Keratinocyte (primary cell): ENCODE measurements at regions not wholly inside any gene's neighbourhood (a gene's known extent, or its start where the extent isn't known, plus 50 kb on each side); places are given as distances from the start of the nearest gene placed in this dataset.

Experiments used
- DNase-seq: peaks from one replicate; pipeline ENCODE4 v3.0.0-alpha.2; 2011; ENCODE audit warnings: low read depth, missing footprints, low spot score
- FAIRE-seq: peaks from 2 replicates; lab custom pipeline; 2011; peaks lifted over from hg19 to GRCh38; lab: Jason Lieb, UNC
- H2AFZ ChIP-seq: 2 replicates; pipeline ENCODE4 v1.6.0; 2012; ENCODE audit warnings: low read length, control low read depth, inconsistent platforms; ENCODE audit not compliant: control insufficient read depth
- H3K27ac ChIP-seq: 2 replicates; pipeline ENCODE4 v1.5.1; 2011; ENCODE audit warnings: low read length; ENCODE audit not compliant: control insufficient read depth, insufficient read depth
- H3K27me3 ChIP-seq: 3 replicates; pipeline ENCODE4 v1.6.0; 2011; ENCODE audit warnings: low read length; ENCODE audit not compliant: control insufficient read depth, insufficient read depth; ENCODE audit errors: extremely low read depth
- H3K36me3 ChIP-seq, 2 experiments: 2 replicates in 1 of 2; 3 replicates in 1 of 2; pipeline ENCODE4 v1.5.1; 2011; ENCODE audit warnings: low read length in 2 of 2, mild to moderate bottlenecking in 1 of 2; ENCODE audit not compliant: control insufficient read depth in 2 of 2, insufficient read depth in 2 of 2; ENCODE audit errors: extremely low read depth in 1 of 2
- H3K4me1 ChIP-seq: 3 replicates; pipeline ENCODE4 v1.5.1; 2011; ENCODE audit warnings: low read length; ENCODE audit not compliant: control insufficient read depth, insufficient read depth; ENCODE audit errors: extremely low read depth
- H3K4me2 ChIP-seq: 3 replicates; pipeline ENCODE4 v1.6.0; 2011; ENCODE audit warnings: low read depth, low read length; ENCODE audit not compliant: control insufficient read depth, insufficient read depth; ENCODE audit errors: extremely low read depth
- H3K4me3 ChIP-seq, 3 experiments: fragments of 200-600 bp in 1 of 3; sonication (generic) in 1 of 3; 2 replicates in 2 of 3; 3 replicates in 1 of 3; pipeline ENCODE4 v1.5.1; 2011 to 2016; ENCODE audit warnings: low read length in 3 of 3, mild to moderate bottlenecking in 3 of 3, control low read depth in 2 of 3, inconsistent platforms in 1 of 3, low read depth in 1 of 3, mixed read lengths in 1 of 3, mixed run types in 1 of 3, moderate library complexity in 1 of 3; ENCODE audit not compliant: control insufficient read depth in 2 of 3, insufficient read depth in 2 of 3; ENCODE audit errors: extremely low read depth in 1 of 3
- H3K79me2 ChIP-seq: 2 replicates; pipeline ENCODE4 v1.6.0; 2012; ENCODE audit warnings: low read length; ENCODE audit not compliant: control insufficient read depth, insufficient read depth
- H3K9ac ChIP-seq: 3 replicates; pipeline ENCODE4 v1.6.0; 2011; ENCODE audit warnings: low read length; ENCODE audit not compliant: control insufficient read depth, insufficient read depth; ENCODE audit errors: extremely low read depth
- H3K9me1 ChIP-seq: 3 replicates; pipeline ENCODE4 v1.6.0; 2011; ENCODE audit warnings: low read length; ENCODE audit not compliant: control insufficient read depth, insufficient read depth; ENCODE audit errors: extremely low read depth
- H3K9me3 ChIP-seq: 2 replicates; pipeline ENCODE4 v1.5.1; 2012; ENCODE audit warnings: low read depth, low read length; ENCODE audit not compliant: control insufficient read depth
- H4K20me1 ChIP-seq: 3 replicates; pipeline ENCODE4 v1.6.0; 2011; ENCODE audit warnings: low read length; ENCODE audit not compliant: control insufficient read depth, insufficient read depth; ENCODE audit errors: extremely low read depth
- EZH2 ChIP-seq: IDR thresholded peaks from one replicate; pipeline ENCODE4 v1.6.1; 2012; ENCODE audit warnings: inconsistent platforms, mild to moderate bottlenecking, low read length, moderate library complexity
- dilution Hi-C: fragments of 300-500 bp; cut with MboI; formaldehyde crosslinking; loops from one replicate; pipeline ENCODE4 v1.7.0; 2020; ENCODE audit warnings: low sequenced_read_pairs; ENCODE audit not compliant: extremely low pct_ligation_motif_present
- TF ChIP-seq, protein P1 (sequence below), 3 experiments: IDR thresholded peaks in 1 of 3; conservative IDR thresholded peaks in 1 of 3; optimal IDR thresholded peaks in 1 of 3; 2 replicates in 2 of 3; 3 replicates in 1 of 3; pipeline versions ENCODE3 to v1.5.1; 2011; ENCODE audit warnings: low read length in 3 of 3, mild to moderate bottlenecking in 3 of 3, moderate library complexity in 2 of 3, control low read depth in 1 of 3, inconsistent platforms in 1 of 3; ENCODE audit not compliant: insufficient read depth in 2 of 3; ENCODE audit errors: extremely low read depth in 1 of 3

DNA sequence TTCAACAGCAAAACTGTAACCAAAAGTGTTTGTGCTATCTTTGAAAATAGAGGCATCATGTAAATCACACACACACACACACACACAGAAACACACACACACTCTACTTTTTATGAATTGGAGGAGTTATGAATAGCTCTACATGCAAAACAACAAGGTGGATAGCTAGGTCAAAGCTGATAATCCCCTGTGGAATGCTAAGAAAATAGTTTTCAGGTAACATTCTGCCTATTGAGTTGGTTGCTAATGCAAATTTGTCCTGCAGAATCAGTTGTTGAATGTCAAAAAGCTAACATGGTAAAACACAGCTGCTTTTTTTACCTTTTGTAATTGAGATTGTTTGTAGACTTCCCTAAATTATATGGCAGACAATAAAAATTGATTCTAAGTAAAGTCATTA, 1658.4 kb upstream of the RAG2 start:
- dilution Hi-C loops, result no loop called here
- Histone ChIP-seq H3K9ac (no peak overlapping the region), H3K36me3 (no peaks in the 10 kb centered on the region), H3K9me1 (no peaks in the 10 kb centered on the region), H3K4me1 (no peaks in the 10 kb centered on the region), H3K79me2 (no peaks in the 10 kb centered on the region), H3K27ac (no peak overlapping the region), H3K27me3 (no peaks in the 10 kb centered on the region), H3K9me3 (no peaks in the 10 kb centered on the region), H2AFZ (no peak overlapping the region), H4K20me1 (no peaks in the 10 kb centered on the region), H3K4me2 (no peak overlapping the region), H3K4me3 (no peak overlapping the region)
- DNase-seq, result no peak
- TF ChIP-seq EZH2, result no peak
- TF ChIP-seq, protein P1, sequence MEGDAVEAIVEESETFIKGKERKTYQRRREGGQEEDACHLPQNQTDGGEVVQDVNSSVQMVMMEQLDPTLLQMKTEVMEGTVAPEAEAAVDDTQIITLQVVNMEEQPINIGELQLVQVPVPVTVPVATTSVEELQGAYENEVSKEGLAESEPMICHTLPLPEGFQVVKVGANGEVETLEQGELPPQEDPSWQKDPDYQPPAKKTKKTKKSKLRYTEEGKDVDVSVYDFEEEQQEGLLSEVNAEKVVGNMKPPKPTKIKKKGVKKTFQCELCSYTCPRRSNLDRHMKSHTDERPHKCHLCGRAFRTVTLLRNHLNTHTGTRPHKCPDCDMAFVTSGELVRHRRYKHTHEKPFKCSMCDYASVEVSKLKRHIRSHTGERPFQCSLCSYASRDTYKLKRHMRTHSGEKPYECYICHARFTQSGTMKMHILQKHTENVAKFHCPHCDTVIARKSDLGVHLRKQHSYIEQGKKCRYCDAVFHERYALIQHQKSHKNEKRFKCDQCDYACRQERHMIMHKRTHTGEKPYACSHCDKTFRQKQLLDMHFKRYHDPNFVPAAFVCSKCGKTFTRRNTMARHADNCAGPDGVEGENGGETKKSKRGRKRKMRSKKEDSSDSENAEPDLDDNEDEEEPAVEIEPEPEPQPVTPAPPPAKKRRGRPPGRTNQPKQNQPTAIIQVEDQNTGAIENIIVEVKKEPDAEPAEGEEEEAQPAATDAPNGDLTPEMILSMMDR (optimal IDR thresholded peaks at IDR 0.05 in 1 of 3, IDR thresholded peaks at IDR 0.05 in 1 of 3, conservative IDR thresholded peaks at IDR 0.05 in 1 of 3; ENCODE audit: extremely low read depth in 1 of 3, insufficient read depth in 2 of 3, low read length in 3 of 3), result no peak
- no peak for FAIRE-seq

DNA sequence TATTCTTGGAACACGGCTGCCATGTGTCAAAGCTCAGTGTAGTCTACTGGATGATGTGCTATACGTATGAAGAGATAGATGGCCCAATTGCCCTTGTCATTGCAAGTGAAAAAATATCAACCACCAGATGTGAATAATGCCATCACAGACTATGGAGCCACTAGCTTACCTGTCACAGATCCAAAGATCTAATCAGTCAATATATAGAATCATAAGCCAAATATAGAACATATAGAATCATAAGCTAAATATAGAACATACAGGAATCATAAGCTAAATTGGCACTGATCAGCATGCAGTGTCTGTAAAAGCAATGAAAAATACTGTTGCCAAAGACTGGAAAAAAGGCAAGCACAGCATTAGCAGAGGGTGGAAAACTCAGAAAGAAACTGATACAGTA, 1656.9 kb upstream of the RAG2 start:
- no peaks in the 10 kb centered on the region for H3K9me1 ChIP-seq
- no peaks in the 10 kb centered on the region for H3K36me3 ChIP-seq
- no peak overlapping the region for H3K27ac ChIP-seq
- H3K9me3 ChIP-seq, result no peaks in the 10 kb centered on the region
- TF ChIP-seq, protein P1 (optimal IDR thresholded peaks at IDR 0.05 in 1 of 3, IDR thresholded peaks at IDR 0.05 in 1 of 3, conservative IDR thresholded peaks at IDR 0.05 in 1 of 3; ENCODE audit: extremely low read depth in 1 of 3, insufficient read depth in 2 of 3, low read length in 3 of 3), result no peak
- no peak for TF ChIP-seq EZH2
- no peaks in the 10 kb centered on the region for H3K27me3 ChIP-seq
- no peak for DNase-seq
- H3K4me2 ChIP-seq, result no peak overlapping the region
- H3K4me1 ChIP-seq, result no peaks in the 10 kb centered on the region
- H4K20me1 ChIP-seq, result no peaks in the 10 kb centered on the region
- H3K4me3 ChIP-seq, result no peak overlapping the region
- no peak for FAIRE-seq
- H3K79me2 ChIP-seq, result no peaks in the 10 kb centered on the region
- H2AFZ ChIP-seq, result no peak overlapping the region
- H3K9ac ChIP-seq, result no peak overlapping the region
- dilution Hi-C loops, result no loop called here
